ENCODE measurements at regions not wholly inside any gene's neighbourhood (a gene's known extent, or its start where the extent isn't known, plus 50 kb on each side); places are given as distances from the start of the nearest gene placed in this dataset.

GRCh38 chr5:87103616-87104287 lies 163.9 kb upstream of the RASA1 start:
- TF ChIP-seq POLR2AphosphoS5 (IDR thresholded peaks at IDR 0.05; ENCODE audit: low read depth, low read length) (no peak), POLR2A (IDR thresholded peaks at IDR 0.05; ENCODE audit: low read depth, low read length) (no peak)
